CD4-positive, alpha-beta T cell (primary cell): ENCODE measurements at regions not wholly inside any gene's neighbourhood (a gene's known extent, or its start where the extent isn't known, plus 50 kb on each side); places are given as distances from the start of the nearest gene placed in this dataset.

Experiments
- ATAC-seq: fragments of 200-7000 bp; cut with Tn5 transposase; one replicate; pipeline ENCODE4 v1.10.0; 2022; ENCODE audit warnings: mild to moderate bottlenecking; ENCODE audit not compliant: poor library complexity
- CTCF ChIA-PET: fragments of 350-600 bp; sonication (Branson Sonifier 250); formaldehyde crosslinking; loops from one replicate; lab custom pipeline; 2021; ENCODE audit warnings: antibody characterized with exemption, inconsistent platforms; lab: Charles Lee
- POLR2A ChIA-PET: fragments of 350-600 bp; sonication (Branson Sonifier 250); formaldehyde crosslinking; loops from one replicate; lab custom pipeline; 2021; ENCODE audit warnings: antibody characterized with exemption, inconsistent platforms; lab: Charles Lee
- DNase-seq, 14 experiments: peaks; one replicate each; pipeline ENCODE4 v3.0.0-alpha.2; 2013 to 2020; ENCODE audit warnings: mixed read lengths in 2 of 14
- H3K27ac ChIP-seq, 2 donors: one replicate each; pipeline versions ENCODE4 v1.5.1 to v1.7.0; 2013; ENCODE audit warnings: low read length in 2 of 2, low read depth in 1 of 2, mild to moderate bottlenecking in 1 of 2
- H3K27me3 ChIP-seq, 2 experiments: 1 replicate in 1 of 2; 2 replicates in 1 of 2; pipeline versions ENCODE4 v1.6.1 to v1.7.0; 2013; ENCODE audit warnings: low read length in 2 of 2, control low read depth in 1 of 2, mild to moderate bottlenecking in 1 of 2, moderate library complexity in 1 of 2; ENCODE audit not compliant: insufficient read depth in 2 of 2, control insufficient read depth in 1 of 2
- H3K36me3 ChIP-seq: one replicate; pipeline ENCODE4 v1.6.1; 2013; ENCODE audit warnings: low read length, control low read depth; ENCODE audit not compliant: insufficient read depth
- H3K4me1 ChIP-seq: one replicate; pipeline ENCODE4 v1.6.1; 2013; ENCODE audit warnings: low read length, control low read depth; ENCODE audit not compliant: insufficient read depth
- H3K4me3 ChIP-seq: one replicate; pipeline ENCODE4 v1.5.1; 2013; ENCODE audit warnings: mild to moderate bottlenecking, low read length, moderate library complexity
- H3K9me3 ChIP-seq, 2 experiments: 1 replicate in 1 of 2; 2 replicates in 1 of 2; pipeline versions ENCODE4 v1.6.1 to v1.7.0; 2013; ENCODE audit warnings: low read length in 2 of 2, mild to moderate bottlenecking in 2 of 2, control low read depth in 1 of 2, moderate library complexity in 1 of 2; ENCODE audit not compliant: control insufficient read depth in 1 of 2, insufficient read depth in 1 of 2
- H3K27ac Mint-ChIP-seq: one replicate; pipeline ENCODE4 v1.8.0; 2020; ENCODE audit warnings: mixed read lengths
- H3K27me3 Mint-ChIP-seq: one replicate; pipeline ENCODE4 v1.8.0; 2021; ENCODE audit warnings: mixed read lengths
- H3K36me3 Mint-ChIP-seq: one replicate; pipeline ENCODE4 v1.8.0; 2021; ENCODE audit warnings: low read depth, mixed read lengths
- H3K4me1 Mint-ChIP-seq: one replicate; pipeline ENCODE4 v1.8.0; 2021; ENCODE audit warnings: low read depth, mixed read lengths
- H3K4me3 Mint-ChIP-seq: one replicate; pipeline ENCODE4 v1.8.0; 2020; ENCODE audit warnings: mild to moderate bottlenecking, mixed read lengths
- H3K9me3 Mint-ChIP-seq: one replicate; pipeline ENCODE4 v1.8.0; 2020; ENCODE audit warnings: mixed read lengths
- intact Hi-C, 2 experiments: fragments of 100-400 bp; cut with DNase I in 1 of 2; cut with micrococcal nuclease in 1 of 2; formaldehyde crosslinking; loops; one replicate each; pipeline versions ENCODE4 v1.15.1 to v1.9.0; 2023 to 2025; cut with DNase I, micrococcal nuclease
- TF ChIP-seq, protein P1 (sequence below): fragments of 200-600 bp; IDR thresholded peaks from one replicate; pipeline ENCODE4 v1.8.0; 2022; ENCODE audit warnings: antibody characterized with exemption, mild to moderate bottlenecking

DNA sequence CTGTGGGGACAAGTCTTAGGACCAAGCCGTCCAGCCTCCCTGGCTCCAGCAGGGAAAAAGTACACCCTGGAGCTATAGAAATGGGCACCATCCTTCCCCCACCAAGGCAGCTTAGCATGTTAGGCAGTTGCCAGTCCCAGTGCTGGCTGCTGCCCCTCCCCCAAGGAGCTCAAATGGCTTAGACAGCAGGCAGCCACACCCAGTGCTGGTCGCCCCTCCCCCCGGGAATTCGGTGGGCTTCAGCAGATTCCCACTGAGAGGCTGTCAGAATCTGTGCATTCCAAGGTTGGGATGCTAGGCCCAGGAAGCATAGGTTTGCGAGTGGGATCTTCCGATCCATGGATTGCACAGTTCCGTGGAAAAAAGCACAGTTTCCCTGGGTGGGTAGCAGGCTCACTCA is 105.2 kb upstream of the ITGA1 start:
- intact Hi-C loops: no loop called here

DNA sequence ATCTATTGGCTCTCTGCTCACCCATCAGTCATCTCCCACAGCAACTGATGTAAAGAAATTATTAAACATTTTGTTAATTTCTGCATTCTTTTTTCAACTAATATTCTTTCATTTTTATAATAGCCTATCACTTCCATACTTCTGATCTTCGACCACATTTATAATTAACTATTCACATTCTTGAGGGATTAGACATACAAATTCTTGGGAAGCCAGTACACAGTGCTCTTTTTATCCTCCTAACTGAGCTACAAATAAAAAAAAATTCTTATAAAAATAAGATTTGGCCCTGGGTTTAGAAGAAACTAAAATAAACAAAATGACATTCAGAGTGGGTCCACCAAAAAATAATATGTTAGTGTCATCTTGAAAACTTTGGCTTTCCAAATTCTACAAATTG is 103.7 kb upstream of the ITGA1 start:
- TF ChIP-seq, protein P1, sequence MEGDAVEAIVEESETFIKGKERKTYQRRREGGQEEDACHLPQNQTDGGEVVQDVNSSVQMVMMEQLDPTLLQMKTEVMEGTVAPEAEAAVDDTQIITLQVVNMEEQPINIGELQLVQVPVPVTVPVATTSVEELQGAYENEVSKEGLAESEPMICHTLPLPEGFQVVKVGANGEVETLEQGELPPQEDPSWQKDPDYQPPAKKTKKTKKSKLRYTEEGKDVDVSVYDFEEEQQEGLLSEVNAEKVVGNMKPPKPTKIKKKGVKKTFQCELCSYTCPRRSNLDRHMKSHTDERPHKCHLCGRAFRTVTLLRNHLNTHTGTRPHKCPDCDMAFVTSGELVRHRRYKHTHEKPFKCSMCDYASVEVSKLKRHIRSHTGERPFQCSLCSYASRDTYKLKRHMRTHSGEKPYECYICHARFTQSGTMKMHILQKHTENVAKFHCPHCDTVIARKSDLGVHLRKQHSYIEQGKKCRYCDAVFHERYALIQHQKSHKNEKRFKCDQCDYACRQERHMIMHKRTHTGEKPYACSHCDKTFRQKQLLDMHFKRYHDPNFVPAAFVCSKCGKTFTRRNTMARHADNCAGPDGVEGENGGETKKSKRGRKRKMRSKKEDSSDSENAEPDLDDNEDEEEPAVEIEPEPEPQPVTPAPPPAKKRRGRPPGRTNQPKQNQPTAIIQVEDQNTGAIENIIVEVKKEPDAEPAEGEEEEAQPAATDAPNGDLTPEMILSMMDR: no peak
- no peaks in the 10 kb centered on the region for H3K36me3 ChIP-seq
- Mint-ChIP-seq H3K9me3 (no peaks in the 10 kb centered on the region), H3K36me3 (no peaks in the 10 kb centered on the region), H3K4me3 (no peak overlapping the region), H3K4me1 (no peaks in the 10 kb centered on the region), H3K27ac (no peak overlapping the region), H3K27me3 (peaks cover 8% of the 10 kb centered on the region)
- DNase-seq (no peak), ATAC-seq (no peak)
- H3K27me3 ChIP-seq: no peaks in the 10 kb centered on the region
- intact Hi-C loops: no loop called here
- H3K4me3 ChIP-seq: no peak overlapping the region
- no peaks in the 10 kb centered on the region for H3K4me1 ChIP-seq
- ChIA-PET CTCF (no interaction called here), POLR2A (no interaction called here)
- no peaks in the 10 kb centered on the region for H3K9me3 ChIP-seq
- H3K27ac ChIP-seq: no peak overlapping the region

More for the DNA sequence above, 105.2 kb upstream of the ITGA1 start:
- ChIA-PET POLR2A (no interaction called here), CTCF (no interaction called here)
- no peak for ATAC-seq
- Histone ChIP-seq H3K9me3 (no peaks in the 10 kb centered on the region), H3K27ac (no peak overlapping the region), H3K4me1 (no peaks in the 10 kb centered on the region), H3K4me3 (no peak overlapping the region), H3K36me3 (no peaks in the 10 kb centered on the region), H3K27me3 (no peaks in the 10 kb centered on the region)
- no peaks in the 10 kb centered on the region for H3K9me3 Mint-ChIP-seq
- H3K4me1 Mint-ChIP-seq: no peaks in the 10 kb centered on the region
- H3K4me3 Mint-ChIP-seq: no peak overlapping the region
- peaks cover 8% of the 10 kb centered on the region for H3K27me3 Mint-ChIP-seq
- no peak overlapping the region for H3K27ac Mint-ChIP-seq
- TF ChIP-seq, protein P1: no peak
- H3K36me3 Mint-ChIP-seq: no peaks in the 10 kb centered on the region
- DNase-seq: no peak

DNA sequence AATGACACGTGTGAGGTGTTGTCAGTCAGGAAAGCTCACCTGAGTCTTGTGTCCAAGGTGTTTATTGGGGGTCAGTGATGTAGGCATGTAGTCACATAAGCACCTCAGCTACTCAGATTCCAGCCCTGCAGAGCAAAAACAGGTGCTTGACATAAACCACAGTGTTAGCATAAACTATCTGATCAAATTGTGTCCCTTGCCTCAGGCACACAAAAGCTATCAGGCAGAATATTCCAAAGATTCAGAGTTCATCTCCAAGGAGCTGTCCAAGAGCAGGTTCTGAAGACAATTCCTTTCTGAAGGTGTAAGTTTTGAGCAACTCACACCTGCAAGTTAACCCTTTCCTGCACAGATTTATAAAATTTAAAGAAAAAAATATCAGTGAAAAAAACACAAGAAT is 102.2 kb upstream of the ITGA1 start:
- Mint-ChIP-seq H3K27me3 (peaks cover 8% of the 10 kb centered on the region), H3K27ac (no peak overlapping the region), H3K36me3 (no peaks in the 10 kb centered on the region), H3K4me1 (no peaks in the 10 kb centered on the region), H3K9me3 (no peaks in the 10 kb centered on the region), H3K4me3 (no peak overlapping the region)
- no peak overlapping the region for H3K27ac ChIP-seq
- CTCF ChIA-PET: no interaction called here
- intact Hi-C loops: no loop called here
- ATAC-seq (no peak), DNase-seq (no peak)
- TF ChIP-seq, protein P1: no peak
- POLR2A ChIA-PET: no interaction called here
- H3K4me1 ChIP-seq: no peaks in the 10 kb centered on the region
- H3K4me3 ChIP-seq: no peak overlapping the region
- no peaks in the 10 kb centered on the region for H3K27me3 ChIP-seq
- no peaks in the 10 kb centered on the region for H3K36me3 ChIP-seq
- no peaks in the 10 kb centered on the region for H3K9me3 ChIP-seq
